Activated CD4-positive, alpha-beta T cell treated with anti-CD3 and anti-CD28 coated beads, Interleukin-2, amount 50 U/mL, for 4 hours (primary cell): ENCODE measurements at regions not wholly inside any gene's neighbourhood (a gene's known extent, or its start where the extent isn't known, plus 50 kb on each side); places are given as distances from the start of the nearest gene placed in this dataset.

Experiments used
- DNase-seq, 2 experiments: peaks; one replicate each; pipeline ENCODE4 v3.0.0-alpha.2; 2020

- DNase-seq: no peak
Observed at GRCh38 chr14:32027255-32027939, 49.7 kb upstream of the ARHGAP5 start.
